KMS-11 (cell line): ENCODE measurements at regions not wholly inside any gene's neighbourhood (a gene's known extent, or its start where the extent isn't known, plus 50 kb on each side); places are given as distances from the start of the nearest gene placed in this dataset.

Source experiments
- H2AFZ ChIP-seq: fragments of 200-600 bp; sonication (generic); 2 replicates; pipeline ENCODE4 v1.6.1; 2016; ENCODE audit warnings: antibody characterized with exemption, mixed run types, low read depth
- H3K27ac ChIP-seq: fragments of 200-600 bp; sonication (generic); 2 replicates; pipeline ENCODE4 v1.6.1; 2016; ENCODE audit warnings: mild to moderate bottlenecking, mixed run types
- H3K27me3 ChIP-seq: fragments of 200-600 bp; sonication (generic); 2 replicates; pipeline ENCODE4 v1.6.1; 2017; ENCODE audit warnings: mild to moderate bottlenecking, low read depth, mixed run types, moderate library complexity; ENCODE audit not compliant: insufficient read depth
- H3K36me3 ChIP-seq: fragments of 200-600 bp; sonication (generic); 2 replicates; pipeline ENCODE4 v1.6.1; 2017; ENCODE audit warnings: mild to moderate bottlenecking, mixed run types; ENCODE audit not compliant: insufficient read depth
- H3K4me1 ChIP-seq: fragments of 200-600 bp; sonication (generic); 2 replicates; pipeline ENCODE4 v1.6.1; 2016; ENCODE audit warnings: mild to moderate bottlenecking, low read depth, mixed run types; ENCODE audit not compliant: poor library complexity, severe bottlenecking
- H3K4me2 ChIP-seq: fragments of 200-600 bp; sonication (generic); 2 replicates; pipeline ENCODE4 v1.7.0; 2016; ENCODE audit warnings: mild to moderate bottlenecking, mixed run types
- H3K4me3 ChIP-seq: fragments of 200-600 bp; sonication (generic); IDR thresholded peaks from 2 replicates; pipeline ENCODE4 v1.6.1; 2017; ENCODE audit warnings: low read depth, low read length, mixed read lengths; ENCODE audit not compliant: insufficient read depth
- H3K79me2 ChIP-seq: fragments of 200-600 bp; sonication (generic); 2 replicates; pipeline ENCODE4 v1.6.1; 2016; ENCODE audit warnings: low read depth, mixed run types; ENCODE audit not compliant: insufficient read depth
- H3K9ac ChIP-seq: fragments of 200-600 bp; sonication (generic); 2 replicates; pipeline ENCODE4 v1.6.1; 2016; ENCODE audit warnings: mild to moderate bottlenecking, mixed run types
- H4K20me1 ChIP-seq: fragments of 200-600 bp; sonication (generic); 2 replicates; pipeline ENCODE4 v1.6.1; 2016; ENCODE audit warnings: mild to moderate bottlenecking, mixed run types; ENCODE audit not compliant: insufficient read depth
- TF ChIP-seq, protein P1 (sequence below): fragments of 200-600 bp; sonication (generic); conservative IDR thresholded peaks from 2 replicates; pipeline ENCODE4 v1.6.1; 2017; ENCODE audit warnings: low read depth, mild to moderate bottlenecking, antibody characterized with exemption, low read length, moderate library complexity, mixed read lengths

DNA sequence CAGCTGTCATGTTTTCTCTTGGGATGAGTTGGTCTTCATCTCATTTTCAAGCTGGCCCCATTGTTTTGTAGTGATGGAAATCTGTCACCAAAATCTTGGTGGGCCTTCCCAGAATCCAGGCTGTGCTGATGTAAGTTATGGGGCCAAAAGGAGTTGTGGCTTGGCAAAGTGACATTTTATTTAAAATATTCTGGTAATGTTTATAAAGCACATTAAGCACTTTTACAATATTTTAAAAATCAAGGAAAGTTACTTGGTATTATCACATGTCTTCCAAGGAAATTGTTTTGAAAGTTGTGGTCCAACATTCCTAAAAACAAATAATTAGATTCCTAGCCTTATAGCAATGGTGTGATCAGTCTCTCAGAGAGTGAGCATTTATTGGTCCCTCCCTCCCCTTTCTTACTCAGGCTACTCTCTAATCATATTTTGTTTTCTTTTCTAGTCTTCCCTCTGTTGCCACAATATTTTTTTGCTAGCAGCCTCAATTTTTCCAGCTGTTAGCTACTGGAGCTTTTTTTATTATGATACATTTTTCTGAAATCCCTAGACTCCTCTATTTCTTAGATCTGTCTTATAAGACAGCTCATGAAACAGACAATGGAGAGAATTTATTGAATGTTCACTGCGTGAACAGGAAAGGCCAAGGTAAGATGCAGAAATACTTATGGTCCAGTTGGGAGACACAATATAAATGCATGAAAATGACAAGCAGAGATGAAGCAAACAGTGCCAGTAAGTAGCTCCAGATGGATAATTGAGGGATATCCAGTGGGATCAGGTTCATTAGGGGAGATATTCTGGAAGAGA lies 408.1 kb upstream of the ZNF608 start:
- TF ChIP-seq, protein P1, sequence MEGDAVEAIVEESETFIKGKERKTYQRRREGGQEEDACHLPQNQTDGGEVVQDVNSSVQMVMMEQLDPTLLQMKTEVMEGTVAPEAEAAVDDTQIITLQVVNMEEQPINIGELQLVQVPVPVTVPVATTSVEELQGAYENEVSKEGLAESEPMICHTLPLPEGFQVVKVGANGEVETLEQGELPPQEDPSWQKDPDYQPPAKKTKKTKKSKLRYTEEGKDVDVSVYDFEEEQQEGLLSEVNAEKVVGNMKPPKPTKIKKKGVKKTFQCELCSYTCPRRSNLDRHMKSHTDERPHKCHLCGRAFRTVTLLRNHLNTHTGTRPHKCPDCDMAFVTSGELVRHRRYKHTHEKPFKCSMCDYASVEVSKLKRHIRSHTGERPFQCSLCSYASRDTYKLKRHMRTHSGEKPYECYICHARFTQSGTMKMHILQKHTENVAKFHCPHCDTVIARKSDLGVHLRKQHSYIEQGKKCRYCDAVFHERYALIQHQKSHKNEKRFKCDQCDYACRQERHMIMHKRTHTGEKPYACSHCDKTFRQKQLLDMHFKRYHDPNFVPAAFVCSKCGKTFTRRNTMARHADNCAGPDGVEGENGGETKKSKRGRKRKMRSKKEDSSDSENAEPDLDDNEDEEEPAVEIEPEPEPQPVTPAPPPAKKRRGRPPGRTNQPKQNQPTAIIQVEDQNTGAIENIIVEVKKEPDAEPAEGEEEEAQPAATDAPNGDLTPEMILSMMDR, result no peak
- Histone ChIP-seq H3K79me2 (no peaks in the 10 kb centered on the region), H2AFZ (no peak overlapping the region), H3K4me3 (no peak overlapping the region), H4K20me1 (no peaks in the 10 kb centered on the region), H3K27me3 (no peaks in the 10 kb centered on the region), H3K4me1 (no peaks in the 10 kb centered on the region), H3K36me3 (no peaks in the 10 kb centered on the region), H3K27ac (no peak overlapping the region), H3K9ac (no peak overlapping the region), H3K4me2 (no peak overlapping the region)

DNA sequence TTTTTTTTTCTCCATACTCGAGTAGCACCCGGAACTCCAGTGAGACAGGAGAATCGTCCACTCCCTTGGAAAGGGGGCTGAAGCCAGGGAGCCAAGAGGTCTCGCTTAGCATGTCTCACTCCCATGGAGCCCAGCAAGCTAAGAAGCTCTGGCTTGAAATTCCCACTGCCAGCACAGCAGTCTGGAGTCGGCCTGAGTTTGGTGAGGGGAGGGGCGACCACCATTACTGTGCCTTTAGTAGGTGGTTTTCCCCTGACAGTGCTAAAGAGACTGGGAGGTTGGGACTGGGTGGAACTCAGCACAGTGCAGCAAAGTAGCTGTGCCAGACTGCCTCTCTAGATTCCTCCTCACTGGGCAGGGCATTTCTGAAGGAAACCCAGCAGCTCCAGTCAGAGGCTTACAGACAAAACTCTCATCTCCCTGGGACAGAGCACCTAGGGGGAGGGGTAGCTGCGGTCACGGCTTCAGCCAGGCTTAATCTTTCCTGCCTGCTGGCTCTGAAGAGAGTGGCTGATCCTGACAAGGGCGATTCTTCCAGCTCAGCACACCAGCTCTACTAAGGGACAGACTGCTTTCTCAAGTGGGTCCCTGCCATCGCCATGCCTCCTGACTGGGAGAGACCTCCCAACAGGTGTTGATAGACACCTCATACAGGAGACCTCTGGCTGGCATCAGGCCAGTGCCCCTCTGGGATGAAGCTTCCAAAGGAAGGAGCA lies 414.5 kb upstream of the ZNF608 start:
- H3K27me3 ChIP-seq, result no peaks in the 10 kb centered on the region
- TF ChIP-seq, protein P1, result no peak
- no peak overlapping the region for H3K27ac ChIP-seq
- no peaks in the 10 kb centered on the region for H3K36me3 ChIP-seq
- H3K79me2 ChIP-seq, result no peaks in the 10 kb centered on the region
- H3K4me3 ChIP-seq, result no peak overlapping the region
- H3K9ac ChIP-seq, result no peak overlapping the region
- H3K4me2 ChIP-seq, result no peak overlapping the region
- H3K4me1 ChIP-seq, result no peaks in the 10 kb centered on the region
- H2AFZ ChIP-seq, result no peak overlapping the region
- H4K20me1 ChIP-seq, result no peaks in the 10 kb centered on the region

DNA sequence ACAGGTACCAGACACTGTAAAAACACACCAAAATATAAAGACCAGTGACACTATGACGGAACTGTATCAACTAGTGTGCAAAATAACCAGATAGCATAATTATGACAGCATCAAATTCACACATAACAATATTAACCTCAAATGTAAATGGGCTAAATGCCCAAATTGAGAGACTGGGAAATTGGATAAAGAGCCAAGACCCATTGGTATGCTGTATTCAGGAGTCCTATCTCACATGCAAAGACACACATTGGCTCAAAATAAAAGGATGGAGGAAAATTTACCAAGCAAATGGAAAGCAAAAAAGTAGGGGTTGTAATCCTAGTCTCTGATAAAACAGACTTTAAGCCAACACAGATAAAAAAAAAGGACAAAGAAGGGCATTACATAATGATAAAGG lies 416.3 kb upstream of the ZNF608 start:
- TF ChIP-seq, protein P1, result no peak
- Histone ChIP-seq H2AFZ (no peak overlapping the region), H3K9ac (no peak overlapping the region), H3K79me2 (no peaks in the 10 kb centered on the region), H4K20me1 (no peaks in the 10 kb centered on the region), H3K27me3 (no peaks in the 10 kb centered on the region), H3K36me3 (no peaks in the 10 kb centered on the region), H3K4me2 (no peak overlapping the region), H3K27ac (no peak overlapping the region), H3K4me3 (no peak overlapping the region), H3K4me1 (no peaks in the 10 kb centered on the region)

DNA sequence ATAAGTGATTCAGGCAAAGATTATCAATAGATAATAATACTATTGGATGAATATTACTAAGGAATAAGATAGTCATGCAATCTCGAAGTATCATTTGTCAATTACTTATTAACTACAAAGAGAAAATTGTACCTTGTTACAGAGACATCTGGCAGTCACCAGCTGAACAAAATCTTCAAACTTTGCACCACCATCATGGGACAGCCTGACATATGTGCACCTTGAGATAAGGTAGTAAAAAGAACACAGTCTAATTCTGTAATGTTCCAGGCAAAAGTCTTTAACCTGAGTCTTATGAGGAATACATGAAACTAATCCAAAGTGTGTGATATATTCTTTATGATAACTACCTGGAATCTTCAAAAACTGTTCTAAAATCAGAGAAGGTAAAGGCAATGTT lies 423.0 kb upstream of the ZNF608 start:
- no peaks in the 10 kb centered on the region for H3K27me3 ChIP-seq
- H3K27ac ChIP-seq, result no peak overlapping the region
- H4K20me1 ChIP-seq, result no peaks in the 10 kb centered on the region
- no peak overlapping the region for H3K4me3 ChIP-seq
- H3K4me2 ChIP-seq, result no peak overlapping the region
- no peaks in the 10 kb centered on the region for H3K36me3 ChIP-seq
- TF ChIP-seq, protein P1, result no peak
- no peak overlapping the region for H3K9ac ChIP-seq
- no peaks in the 10 kb centered on the region for H3K79me2 ChIP-seq
- H3K4me1 ChIP-seq, result no peaks in the 10 kb centered on the region
- no peak overlapping the region for H2AFZ ChIP-seq
